ENCODE measurements at regions not wholly inside any gene's neighbourhood (a gene's known extent, or its start where the extent isn't known, plus 50 kb on each side); places are given as distances from the start of the nearest gene placed in this dataset.

GRCh38 chr1:53378061-53378460 lies 50.2 kb upstream of the LRP8 start:
- WGBS (ENCODE audit: insufficient coverage), result 74% methylated on average over 4 of the region's 5 CpGs
- CTCF ChIA-PET, result no interaction called here

GRCh38 chr1:53378932-53379661 lies 51.2 kb upstream of the LRP8 start:
- H3K27ac ChIP-seq (ENCODE audit: low read length), result no peak overlapping the region
- no peaks in the 10 kb centered on the region for H3K4me1 ChIP-seq (ENCODE audit: control insufficient read depth in 1 of 2, extremely low read depth in 1 of 2, insufficient read depth in 2 of 2, low read length in 2 of 2)
- Mint-ChIP-seq H3K4me1 (no peaks in the 10 kb centered on the region), H3K36me3 (no peaks in the 10 kb centered on the region), H3K27ac (no peak overlapping the region), H3K27me3 (peaks cover 4 to 7% of the 10 kb centered on the region in 2 donors), H3K9me3 (no peaks in the 10 kb centered on the region), H3K4me3 (no peak overlapping the region)
- no peaks in the 10 kb centered on the region for H3K9me3 ChIP-seq
- CTCF ChIA-PET, result no interaction called here
- DNase-seq (peak in 1 of 35 experiments; percentile 20), ATAC-seq (replicated peaks in 1 of 4) (no peak)
- no peaks in the 10 kb centered on the region for H3K36me3 ChIP-seq (ENCODE audit: control insufficient read depth in 2 of 2, extremely low read depth in 1 of 2, insufficient read depth in 1 of 2, low read length in 1 of 2)
- no peak overlapping the region for H3K4me3 ChIP-seq (ENCODE audit: control insufficient read depth in 1 of 2, extremely low read depth in 1 of 2, low read length in 1 of 2)
- WGBS (ENCODE audit: insufficient coverage), result 90% methylated on average over 9 of the region's 11 CpGs
- POLR2A ChIA-PET, result no interaction called here
- H3K27me3 ChIP-seq (replicated peaks in 1 of 2; ENCODE audit: control insufficient read depth in 2 of 2, extremely low read depth in 1 of 2, insufficient read depth in 2 of 2, low read length in 1 of 2), result peaks cover 0 to 22% of the 10 kb centered on the region in 2 experiments

More at GRCh38 chr1:53378061-53378460, 50.2 kb upstream of the LRP8 start:
- no peak overlapping the region for H3K27ac ChIP-seq (ENCODE audit: low read length)
- Mint-ChIP-seq H3K4me1 (no peaks in the 10 kb centered on the region), H3K27ac (no peak overlapping the region), H3K27me3 (peaks cover 4 to 7% of the 10 kb centered on the region in 2 donors), H3K4me3 (no peak overlapping the region), H3K36me3 (no peaks in the 10 kb centered on the region), H3K9me3 (no peaks in the 10 kb centered on the region)
- ATAC-seq (replicated peaks in 1 of 4) (no peak), DNase-seq (peak in 1 of 35 experiments; percentile 10)
- no peaks in the 10 kb centered on the region for H3K9me3 ChIP-seq
- peaks cover 0 to 18% of the 10 kb centered on the region in 2 experiments for H3K27me3 ChIP-seq (replicated peaks in 1 of 2; ENCODE audit: control insufficient read depth in 2 of 2, extremely low read depth in 1 of 2, insufficient read depth in 2 of 2, low read length in 1 of 2)
- no peaks in the 10 kb centered on the region for H3K36me3 ChIP-seq (ENCODE audit: control insufficient read depth in 2 of 2, extremely low read depth in 1 of 2, insufficient read depth in 1 of 2, low read length in 1 of 2)
- no peaks in the 10 kb centered on the region for H3K4me1 ChIP-seq (ENCODE audit: control insufficient read depth in 1 of 2, extremely low read depth in 1 of 2, insufficient read depth in 2 of 2, low read length in 2 of 2)
- POLR2A ChIA-PET, result interaction anchor here in 1 of 2 donors (0.7 kb wide), 1 partner anchor 395 kb away, joined by 7 read pairs; no protein-coding TSS in a partner anchor
- H3K4me3 ChIP-seq (ENCODE audit: control insufficient read depth in 1 of 2, extremely low read depth in 1 of 2, low read length in 1 of 2), result no peak overlapping the region

- Mint-ChIP-seq H3K4me1 (no peaks in the 10 kb centered on the region), H3K27me3 (peaks cover 4 to 7% of the 10 kb centered on the region in 2 donors), H3K9me3 (no peaks in the 10 kb centered on the region), H3K36me3 (no peaks in the 10 kb centered on the region), H3K27ac (no peak overlapping the region), H3K4me3 (no peak overlapping the region)
- ChIA-PET POLR2A (no interaction called here), CTCF (no interaction called here)
- ATAC-seq (replicated peaks in 1 of 4), result no peak
- peak in 1 of 35 experiments; percentile 11 for DNase-seq
- no peaks in the 10 kb centered on the region for H3K4me1 ChIP-seq (ENCODE audit: control insufficient read depth in 1 of 2, extremely low read depth in 1 of 2, insufficient read depth in 2 of 2, low read length in 2 of 2)
- H3K36me3 ChIP-seq (ENCODE audit: control insufficient read depth in 2 of 2, extremely low read depth in 1 of 2, insufficient read depth in 1 of 2, low read length in 1 of 2), result no peaks in the 10 kb centered on the region
- H3K27me3 ChIP-seq (replicated peaks in 1 of 2; ENCODE audit: control insufficient read depth in 2 of 2, extremely low read depth in 1 of 2, insufficient read depth in 2 of 2, low read length in 1 of 2), result peaks cover 0 to 22% of the 10 kb centered on the region in 2 experiments
- no peak overlapping the region for H3K4me3 ChIP-seq (ENCODE audit: control insufficient read depth in 1 of 2, extremely low read depth in 1 of 2, low read length in 1 of 2)
- H3K27ac ChIP-seq (ENCODE audit: low read length), result no peak overlapping the region
- 93% methylated on average over 2 of the region's 4 CpGs for whole genome bisulfite sequencing (ENCODE audit: insufficient coverage)
- H3K9me3 ChIP-seq, result no peaks in the 10 kb centered on the region
These were observed 51.8 kb upstream of the LRP8 start for GRCh38 chr1:53379662-53380002.

DNA sequence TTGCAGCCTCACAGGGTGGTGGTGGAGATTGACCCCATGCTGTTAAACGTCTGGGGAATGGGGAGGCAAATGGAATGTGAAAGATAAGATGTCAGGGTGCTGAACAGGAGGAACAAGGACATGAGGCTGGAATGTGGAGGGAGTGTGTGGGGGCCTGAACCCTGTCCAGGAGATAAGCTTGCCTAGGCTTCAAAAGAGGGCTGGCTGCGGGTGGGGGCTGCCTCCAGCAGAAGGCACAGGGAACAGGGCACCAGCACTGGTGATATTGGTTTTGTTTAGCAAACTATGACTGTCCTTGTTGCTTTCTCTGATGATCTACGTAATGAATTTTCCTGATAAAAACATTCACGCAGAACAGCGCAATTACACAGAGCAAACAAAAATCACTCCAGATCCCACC lies 52.4 kb upstream of the LRP8 start:
- no peaks in the 10 kb centered on the region for H3K36me3 Mint-ChIP-seq
- no peaks in the 10 kb centered on the region for H3K9me3 Mint-ChIP-seq
- no peak overlapping the region for H3K4me3 Mint-ChIP-seq
- H3K27ac ChIP-seq (ENCODE audit: low read length), result no peak overlapping the region
- H3K27ac Mint-ChIP-seq, result no peak overlapping the region
- peaks cover 4 to 7% of the 10 kb centered on the region in 2 donors for H3K27me3 Mint-ChIP-seq
- H3K4me1 Mint-ChIP-seq, result no peaks in the 10 kb centered on the region
- DNase-seq, result no peak
- H3K4me1 ChIP-seq (ENCODE audit: control insufficient read depth in 1 of 2, extremely low read depth in 1 of 2, insufficient read depth in 2 of 2, low read length in 2 of 2), result no peaks in the 10 kb centered on the region
- ChIA-PET CTCF (no interaction called here), POLR2A (no interaction called here)
- H3K36me3 ChIP-seq (ENCODE audit: control insufficient read depth in 2 of 2, extremely low read depth in 1 of 2, insufficient read depth in 1 of 2, low read length in 1 of 2), result no peaks in the 10 kb centered on the region
- ATAC-seq (replicated peaks in 1 of 4), result no peak
- H3K4me3 ChIP-seq (ENCODE audit: control insufficient read depth in 1 of 2, extremely low read depth in 1 of 2, low read length in 1 of 2), result no peak overlapping the region
- H3K9me3 ChIP-seq, result no peaks in the 10 kb centered on the region
- H3K27me3 ChIP-seq (replicated peaks in 1 of 2; ENCODE audit: control insufficient read depth in 2 of 2, extremely low read depth in 1 of 2, insufficient read depth in 2 of 2, low read length in 1 of 2), result peaks cover 0 to 22% of the 10 kb centered on the region in 2 experiments
- 79% methylated on average over 4 of the region's 5 CpGs for WGBS (ENCODE audit: insufficient coverage)

GRCh38 chr1:53381790-53382401 lies 54.0 kb upstream of the LRP8 start:
- Mint-ChIP-seq H3K4me3 (no peak overlapping the region), H3K4me1 (peaks cover 0 to 5% (median 0%) of the 10 kb centered on the region in 3 donors), H3K27me3 (peaks cover 4 to 7% of the 10 kb centered on the region in 2 donors), H3K9me3 (no peaks in the 10 kb centered on the region), H3K36me3 (no peaks in the 10 kb centered on the region), H3K27ac (no peak overlapping the region)
- Histone ChIP-seq H3K9me3 (no peaks in the 10 kb centered on the region), H3K36me3 (ENCODE audit: control insufficient read depth in 2 of 2, extremely low read depth in 1 of 2, insufficient read depth in 1 of 2, low read length in 1 of 2) (no peaks in the 10 kb centered on the region), H3K27ac (ENCODE audit: low read length) (no peak overlapping the region), H3K27me3 (replicated peaks in 1 of 2; ENCODE audit: control insufficient read depth in 2 of 2, extremely low read depth in 1 of 2, insufficient read depth in 2 of 2, low read length in 1 of 2) (peaks cover 0 to 16% of the 10 kb centered on the region in 2 experiments), H3K4me3 (ENCODE audit: control insufficient read depth in 1 of 2, extremely low read depth in 1 of 2, low read length in 1 of 2) (no peak overlapping the region), H3K4me1 (ENCODE audit: control insufficient read depth in 1 of 2, extremely low read depth in 1 of 2, insufficient read depth in 2 of 2, low read length in 2 of 2) (no peaks in the 10 kb centered on the region)
- POLR2A ChIA-PET, result no interaction called here
- 17% methylated on average over 1 of the region's 8 CpGs for WGBS (ENCODE audit: insufficient coverage)
- ATAC-seq (replicated peaks in 1 of 4) (no peak), DNase-seq (no peak)
- CTCF ChIA-PET, result interaction anchor here in 1 of 2 donors (0.6 kb wide), 2 partner anchors 270 to 578 kb away, joined by 3 read pairs; no protein-coding TSS in a partner anchor

- Mint-ChIP-seq H3K27ac (no peak overlapping the region), H3K4me3 (no peak overlapping the region), H3K4me1 (peaks cover 0 to 5% (median 0%) of the 10 kb centered on the region in 3 donors), H3K27me3 (peaks cover 7 to 9% of the 10 kb centered on the region in 2 donors), H3K9me3 (peaks cover 0 to 4% (median 3%) of the 10 kb centered on the region in 3 donors), H3K36me3 (no peaks in the 10 kb centered on the region)
- Histone ChIP-seq H3K36me3 (ENCODE audit: control insufficient read depth in 2 of 2, extremely low read depth in 1 of 2, insufficient read depth in 1 of 2, low read length in 1 of 2) (no peaks in the 10 kb centered on the region), H3K27me3 (replicated peaks in 1 of 2; ENCODE audit: control insufficient read depth in 2 of 2, extremely low read depth in 1 of 2, insufficient read depth in 2 of 2, low read length in 1 of 2) (peaks cover 0 to 16% of the 10 kb centered on the region in 2 experiments), H3K4me1 (ENCODE audit: control insufficient read depth in 1 of 2, extremely low read depth in 1 of 2, insufficient read depth in 2 of 2, low read length in 2 of 2) (no peaks in the 10 kb centered on the region), H3K27ac (ENCODE audit: low read length) (no peak overlapping the region), H3K9me3 (no peaks in the 10 kb centered on the region), H3K4me3 (ENCODE audit: control insufficient read depth in 1 of 2, extremely low read depth in 1 of 2, low read length in 1 of 2) (no peak overlapping the region)
- ChIA-PET POLR2A (no interaction called here), CTCF (no interaction called here)
- 96% methylated on average over 5 of the region's 10 CpGs for WGBS (ENCODE audit: insufficient coverage)
- ATAC-seq (replicated peaks in 1 of 4) (no peak), DNase-seq (no peak)
These were observed 55.4 kb upstream of the LRP8 start for GRCh38 chr1:53383136-53383870.
